Pancreas (tissue), 10 donors: ENCODE measurements at regions not wholly inside any gene's neighbourhood (a gene's known extent, or its start where the extent isn't known, plus 50 kb on each side); places are given as distances from the start of the nearest gene placed in this dataset.

Source experiments
- ATAC-seq, 4 donors: fragments of 200-7000 bp; cut with Tn5 transposase; one replicate each; pipeline versions ENCODE4 v1.8.0 to v1.9.1; 2020; ENCODE audit warnings: mild to moderate bottlenecking in 4 of 4, moderate library complexity in 4 of 4
- DNase-seq, 6 donors: peaks; one replicate each; pipeline ENCODE4 v3.0.0-alpha.2; 2020
- FAIRE-seq: peaks from 2 replicates; lab custom pipeline; 2012; peaks lifted over from hg19 to GRCh38; lab: Jason Lieb, UNC
- H3K27ac ChIP-seq, 4 donors: fragments of 200-600 bp; sonication (generic); 1 replicate in 3 of 4; 2 replicates in 1 of 4; pipeline versions ENCODE4 v1.5.0 to v1.8.0; 2020
- H3K27me3 ChIP-seq, 4 donors: fragments of 200-600 bp; one replicate each; pipeline ENCODE4 v1.8.0; 2021
- H3K36me3 ChIP-seq, 3 donors: fragments of 200-600 bp; sonication (generic) in 1 of 3; one replicate each; pipeline versions ENCODE4 v1.5.0 to v1.8.0; 2020 to 2021
- H3K4me1 ChIP-seq, 3 donors: fragments of 200-600 bp; one replicate each; pipeline ENCODE4 v1.8.0; 2021
- H3K4me3 ChIP-seq, 4 donors: fragments of 200-600 bp; sonication (generic) in 2 of 4; one replicate each; pipeline versions ENCODE4 v1.5.0 to v1.8.0; 2020 to 2021
- H3K9me3 ChIP-seq, 4 donors: fragments of 200-600 bp; one replicate each; pipeline ENCODE4 v1.8.0; 2021
- CTCF ChIP-seq, 4 donors: fragments of 200-600 bp; sonication (generic) in 3 of 4; IDR thresholded peaks; one replicate each; pipeline versions ENCODE4 v1.5.0 to v1.8.0; 2021; ENCODE audit warnings: antibody characterized with exemption in 4 of 4
- WGBS, 2 donors: extraction: QIAGEN DNeasy Blood & Tissue Kit; methylation state at CpG; one replicate each; pipeline ENCODE4 v1.1.7; 2013; 5-methylcytosine and 5-hydroxymethylcytosine counted together
- intact Hi-C, 3 donors: fragments of 100-400 bp; cut with DNase I; formaldehyde crosslinking; loops; one replicate each; pipeline versions ENCODE4 v1.11.1 to v1.14.2; 2022
- donor health status: healthy with polysubstance abuse.
- donor health status: DM: no; HTN: no; CAD: no; lungs with moderate emphysema.
- donor health status: DM: no; HTN: no; CAD: no.
- donor health status: control.
- donor health status: control.
- donor health status: Bipolar disorder and iron deficiency.
- donor health status: DM: yes; HTN: yes; CAD: no.
- donor health status: DM: no; HTN: no; CAD: no.
- donor health status: DM: no; HTN: no; CAD: no.
- donor health status: DM: yes; HTN: yes; CAD: no.

DNA sequence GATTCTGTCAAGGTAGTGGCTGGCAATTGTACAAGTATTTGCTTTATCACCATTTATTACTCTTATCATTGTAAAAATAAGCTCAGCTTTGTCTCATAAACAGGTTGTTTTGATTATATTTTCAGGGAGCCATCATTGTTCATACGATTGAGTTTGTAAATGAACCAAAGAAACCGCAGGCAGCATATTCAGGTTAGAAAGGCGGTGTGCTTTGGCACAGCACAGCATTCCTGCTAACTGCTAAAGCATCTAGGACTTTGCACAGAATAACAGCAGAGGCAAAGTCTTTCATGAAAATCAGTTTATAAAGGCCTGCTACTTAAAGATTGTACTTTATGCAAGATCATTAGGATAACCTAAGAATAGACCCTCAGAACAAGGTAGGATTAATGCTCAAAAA, 281.5 kb upstream of the SLC24A2 start:
- Histone ChIP-seq H3K27me3 (no peaks in the 10 kb centered on the region), H3K27ac (no peak overlapping the region), H3K4me3 (no peak overlapping the region), H3K4me1 (no peaks in the 10 kb centered on the region), H3K9me3 (no peaks in the 10 kb centered on the region), H3K36me3 (no peaks in the 10 kb centered on the region)
- TF ChIP-seq CTCF (IDR thresholded peaks at IDR 0.05) = no peak
- FAIRE-seq (no peak), DNase-seq (no peak), ATAC-seq (no peak)
- intact Hi-C loops = no loop called here
- 76 to 83% methylated on average over 3 of the region's 3 CpGs for WGBS, 2 donors

- Histone ChIP-seq H3K4me1 (no peaks in the 10 kb centered on the region), H3K36me3 (no peaks in the 10 kb centered on the region), H3K4me3 (no peak overlapping the region), H3K27me3 (no peaks in the 10 kb centered on the region), H3K9me3 (no peaks in the 10 kb centered on the region), H3K27ac (no peak overlapping the region)
- FAIRE-seq (no peak), DNase-seq (no peak), ATAC-seq (no peak)
- intact Hi-C loops = no loop called here
- 63 to 66% methylated on average over 4 of the region's 4 CpGs for WGBS, 2 donors
- TF ChIP-seq CTCF (IDR thresholded peaks at IDR 0.05) = no peak
Observed at GRCh38 chr9:20065796-20066700, 277.2 kb upstream of the SLC24A2 start.

DNA sequence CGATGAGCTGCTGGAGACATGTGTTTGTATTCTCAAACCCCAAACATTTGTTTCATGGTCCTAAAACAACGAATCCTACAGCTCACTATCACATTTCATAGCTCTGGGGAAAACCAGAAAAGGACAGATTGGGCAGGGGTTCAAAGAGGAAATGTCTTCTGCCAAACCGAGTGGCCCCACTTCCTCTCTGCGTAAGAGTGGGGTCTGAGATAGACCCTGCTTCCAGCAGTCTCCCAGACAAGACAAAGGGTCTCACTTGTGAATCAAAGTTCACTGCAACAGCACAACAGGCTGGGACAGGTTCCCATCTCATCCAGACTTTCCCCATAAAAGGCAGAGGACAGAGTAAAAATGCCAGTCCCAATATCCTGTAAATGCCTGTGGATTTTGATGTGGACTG, 276.2 kb upstream of the SLC24A2 start:
- H3K36me3 ChIP-seq = no peaks in the 10 kb centered on the region
- intact Hi-C loops = no loop called here
- ATAC-seq = no peak
- WGBS, 2 donors = 41 to 51% methylated on average over 4 of the region's 4 CpGs
- H3K27me3 ChIP-seq = no peaks in the 10 kb centered on the region
- H3K27ac ChIP-seq = no peak overlapping the region
- FAIRE-seq = no peak
- H3K4me3 ChIP-seq = no peak overlapping the region
- DNase-seq = no peak
- no peaks in the 10 kb centered on the region for H3K4me1 ChIP-seq
- no peak for TF ChIP-seq CTCF (IDR thresholded peaks at IDR 0.05)
- no peaks in the 10 kb centered on the region for H3K9me3 ChIP-seq

DNA sequence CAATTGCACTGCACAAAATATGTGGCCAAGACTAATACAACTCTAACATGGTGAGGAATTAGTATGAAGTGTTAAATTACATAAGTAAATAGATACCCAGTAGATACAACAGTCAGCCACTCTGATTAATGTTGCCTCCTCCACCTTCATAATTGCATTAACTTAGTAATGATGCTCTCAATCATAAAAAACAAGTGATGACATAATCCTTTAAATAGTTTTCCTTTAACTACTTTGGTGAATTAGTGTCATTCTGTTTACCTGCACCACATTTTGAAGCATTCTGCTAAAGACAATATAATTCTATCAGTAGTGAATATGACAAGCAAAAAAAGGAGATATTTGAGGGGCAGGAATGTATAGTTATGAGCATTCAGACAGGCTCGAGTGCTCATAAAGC, 265.9 kb upstream of the SLC24A2 start:
- intact Hi-C loops = no loop called here
- H3K4me3 ChIP-seq = no peak overlapping the region
- no peaks in the 10 kb centered on the region for H3K36me3 ChIP-seq
- FAIRE-seq = no peak
- H3K9me3 ChIP-seq = no peaks in the 10 kb centered on the region
- no peaks in the 10 kb centered on the region for H3K4me1 ChIP-seq
- 76 to 90% methylated on average over 1 of the region's 1 CpG for WGBS, 2 donors
- no peak for TF ChIP-seq CTCF (IDR thresholded peaks at IDR 0.05)
- no peaks in the 10 kb centered on the region for H3K27me3 ChIP-seq
- no peak overlapping the region for H3K27ac ChIP-seq
- no peak for DNase-seq
- ATAC-seq = no peak

DNA sequence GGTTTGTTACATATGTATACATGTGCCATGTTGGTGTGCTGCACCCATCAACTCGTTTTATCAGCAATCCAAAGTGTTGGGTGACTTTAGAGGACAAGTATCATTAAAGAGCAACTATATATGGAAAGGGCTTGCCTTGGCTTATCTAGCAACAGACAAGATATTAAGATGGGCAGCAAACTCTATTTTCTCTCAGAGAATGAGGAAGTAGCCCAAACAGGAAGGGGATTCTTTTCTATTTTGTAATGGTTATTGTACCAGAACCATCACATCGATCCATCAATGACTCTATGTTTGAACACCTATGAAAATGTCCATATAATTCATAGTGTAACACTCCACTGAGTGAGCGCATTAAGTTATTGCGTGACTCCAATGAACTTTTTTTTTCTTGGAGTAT, 260.1 kb upstream of the SLC24A2 start:
- no peak for DNase-seq
- no peak for TF ChIP-seq CTCF (IDR thresholded peaks at IDR 0.05)
- H3K4me1 ChIP-seq = no peaks in the 10 kb centered on the region
- intact Hi-C loops = no loop called here
- FAIRE-seq = no peak
- no peak for ATAC-seq
- no peaks in the 10 kb centered on the region for H3K27me3 ChIP-seq
- H3K4me3 ChIP-seq = no peak overlapping the region
- H3K36me3 ChIP-seq = no peaks in the 10 kb centered on the region
- WGBS, 2 donors = 83 to 89% methylated on average over 4 of the region's 4 CpGs
- H3K9me3 ChIP-seq = no peaks in the 10 kb centered on the region
- H3K27ac ChIP-seq = no peak overlapping the region
